ENCODE measurements at regions not wholly inside any gene's neighbourhood (a gene's known extent, or its start where the extent isn't known, plus 50 kb on each side); places are given as distances from the start of the nearest gene placed in this dataset.

DNA sequence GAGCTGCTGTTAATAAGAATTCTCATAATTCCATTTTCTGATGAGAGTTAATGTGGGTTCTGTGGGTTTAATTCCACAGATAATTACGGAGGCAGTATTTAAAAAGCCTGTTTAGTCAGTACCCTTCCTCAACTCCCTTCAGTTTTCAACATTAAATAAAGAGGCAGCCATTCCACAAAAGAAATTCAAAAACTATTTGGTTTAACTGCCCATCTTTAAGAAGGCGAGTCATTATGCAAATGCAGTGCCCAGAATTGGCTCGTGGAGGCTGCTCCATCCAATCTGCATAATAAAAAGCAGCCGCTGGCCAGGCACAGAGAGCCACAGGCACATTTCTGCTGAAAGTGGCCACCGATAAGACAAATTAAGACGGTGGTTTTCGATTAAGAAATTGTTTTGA lies 194.4 kb upstream of the TOX3 start:
- TF ChIP-seq, protein P1, sequence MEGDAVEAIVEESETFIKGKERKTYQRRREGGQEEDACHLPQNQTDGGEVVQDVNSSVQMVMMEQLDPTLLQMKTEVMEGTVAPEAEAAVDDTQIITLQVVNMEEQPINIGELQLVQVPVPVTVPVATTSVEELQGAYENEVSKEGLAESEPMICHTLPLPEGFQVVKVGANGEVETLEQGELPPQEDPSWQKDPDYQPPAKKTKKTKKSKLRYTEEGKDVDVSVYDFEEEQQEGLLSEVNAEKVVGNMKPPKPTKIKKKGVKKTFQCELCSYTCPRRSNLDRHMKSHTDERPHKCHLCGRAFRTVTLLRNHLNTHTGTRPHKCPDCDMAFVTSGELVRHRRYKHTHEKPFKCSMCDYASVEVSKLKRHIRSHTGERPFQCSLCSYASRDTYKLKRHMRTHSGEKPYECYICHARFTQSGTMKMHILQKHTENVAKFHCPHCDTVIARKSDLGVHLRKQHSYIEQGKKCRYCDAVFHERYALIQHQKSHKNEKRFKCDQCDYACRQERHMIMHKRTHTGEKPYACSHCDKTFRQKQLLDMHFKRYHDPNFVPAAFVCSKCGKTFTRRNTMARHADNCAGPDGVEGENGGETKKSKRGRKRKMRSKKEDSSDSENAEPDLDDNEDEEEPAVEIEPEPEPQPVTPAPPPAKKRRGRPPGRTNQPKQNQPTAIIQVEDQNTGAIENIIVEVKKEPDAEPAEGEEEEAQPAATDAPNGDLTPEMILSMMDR (IDR thresholded peaks at IDR 0.05): no peak
- no peak for TF ChIP-seq EP300 (IDR thresholded peaks at IDR 0.05)
- TF ChIP-seq POLR2A (IDR thresholded peaks at IDR 0.05; ENCODE audit: low read depth): no peak
